ENCODE measurements at regions not wholly inside any gene's neighbourhood (a gene's known extent, or its start where the extent isn't known, plus 50 kb on each side); places are given as distances from the start of the nearest gene placed in this dataset.

DNA sequence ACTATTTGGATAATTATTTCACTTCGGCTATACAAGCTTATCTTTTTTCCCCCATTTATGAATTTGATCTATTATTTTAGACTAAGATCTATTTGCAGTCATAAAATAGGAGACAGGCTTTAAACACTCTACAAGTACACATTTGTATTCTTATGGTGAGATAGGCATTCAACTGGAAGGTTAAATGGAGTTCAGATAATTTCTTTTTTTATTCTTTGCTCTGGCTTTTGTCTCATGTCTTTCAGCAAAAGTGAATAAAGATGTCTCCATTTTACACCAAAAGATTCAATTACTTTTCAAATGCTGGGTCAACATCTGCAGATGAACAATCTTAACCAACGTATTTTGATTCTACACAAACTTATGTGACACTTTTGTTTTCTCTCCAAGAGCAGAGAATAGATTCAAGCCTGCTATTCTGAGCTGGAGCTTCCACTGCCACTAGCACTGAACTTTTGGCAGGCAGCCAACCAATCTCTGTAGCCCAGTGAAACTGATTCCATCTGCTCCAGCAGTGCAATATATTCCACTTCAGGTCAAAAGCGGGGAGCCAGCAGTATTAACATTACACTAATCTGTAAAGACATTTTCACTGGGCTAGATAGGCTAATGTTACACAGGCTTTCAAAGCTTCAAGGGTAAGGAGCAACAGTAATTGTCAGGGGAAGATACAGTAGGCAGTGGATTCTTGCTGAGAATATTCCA is 452.0 kb upstream of the ZNF608 start:
- DNase-seq (ENCODE audit: low spot score) (no peak), FAIRE-seq (no peak), ATAC-seq (no peak)
- Histone ChIP-seq H3K4me2 (ENCODE audit: low read depth, low read length) (no peak overlapping the region), H3K9me3 (ENCODE audit: low read length) (no peaks in the 10 kb centered on the region), H3K27me3 (ENCODE audit: control insufficient read depth in 1 of 2, insufficient read depth in 2 of 2, low read length in 2 of 2) (no peaks in the 10 kb centered on the region), H3K27ac (ENCODE audit: extremely low read length, insufficient read depth, low read length) (no peak overlapping the region), H3K9ac (ENCODE audit: insufficient read depth, low read depth, low read length) (no peak overlapping the region), H3K4me3 (replicated peaks in 1 of 3; ENCODE audit: insufficient read depth in 1 of 3, low read depth in 2 of 3, low read length in 3 of 3) (no peak overlapping the region), H3K4me1 (ENCODE audit: insufficient read depth, low read length) (no peaks in the 10 kb centered on the region), H3K36me3 (replicated peaks in 1 of 2; ENCODE audit: control insufficient read depth in 1 of 2, insufficient read depth in 2 of 2, low read length in 2 of 2) (no peaks in the 10 kb centered on the region), H2AFZ (ENCODE audit: low read length) (no peak overlapping the region), H4K20me1 (ENCODE audit: insufficient read depth, low read length) (no peaks in the 10 kb centered on the region), H3K79me2 (ENCODE audit: insufficient read depth, low read length) (no peaks in the 10 kb centered on the region)
- in situ Hi-C loops (cut with HindIII; ENCODE audit: extremely low pct_ligation_motif_present, low pct_unique_long_range_greater_than_20kb) (no loop called here), intact Hi-C loops (cut with micrococcal nuclease; ENCODE audit: unreplicated experiment) (no loop called here)
- CTCF ChIA-PET (ENCODE audit: low intra/inter-chr PET ratio, low total read pairs) = no interaction called here
- no TSS peak for BruUV-seq (replicated peaks)
- POLR2A ChIA-PET = no interaction called here
- WGBS (ENCODE audit: low lambda C conversion rate) = under 1% methylated on average over 3 of the region's 3 CpGs
- TF ChIP-seq SIN3A (IDR thresholded peaks at IDR 0.05; ENCODE audit: borderline replicate concordance, low read depth, low read length) (no peak), ZNF30 (CRISPR knock-in tag; IDR thresholded peaks at IDR 0.05) (no peak)
- TF ChIP-seq, protein P1, sequence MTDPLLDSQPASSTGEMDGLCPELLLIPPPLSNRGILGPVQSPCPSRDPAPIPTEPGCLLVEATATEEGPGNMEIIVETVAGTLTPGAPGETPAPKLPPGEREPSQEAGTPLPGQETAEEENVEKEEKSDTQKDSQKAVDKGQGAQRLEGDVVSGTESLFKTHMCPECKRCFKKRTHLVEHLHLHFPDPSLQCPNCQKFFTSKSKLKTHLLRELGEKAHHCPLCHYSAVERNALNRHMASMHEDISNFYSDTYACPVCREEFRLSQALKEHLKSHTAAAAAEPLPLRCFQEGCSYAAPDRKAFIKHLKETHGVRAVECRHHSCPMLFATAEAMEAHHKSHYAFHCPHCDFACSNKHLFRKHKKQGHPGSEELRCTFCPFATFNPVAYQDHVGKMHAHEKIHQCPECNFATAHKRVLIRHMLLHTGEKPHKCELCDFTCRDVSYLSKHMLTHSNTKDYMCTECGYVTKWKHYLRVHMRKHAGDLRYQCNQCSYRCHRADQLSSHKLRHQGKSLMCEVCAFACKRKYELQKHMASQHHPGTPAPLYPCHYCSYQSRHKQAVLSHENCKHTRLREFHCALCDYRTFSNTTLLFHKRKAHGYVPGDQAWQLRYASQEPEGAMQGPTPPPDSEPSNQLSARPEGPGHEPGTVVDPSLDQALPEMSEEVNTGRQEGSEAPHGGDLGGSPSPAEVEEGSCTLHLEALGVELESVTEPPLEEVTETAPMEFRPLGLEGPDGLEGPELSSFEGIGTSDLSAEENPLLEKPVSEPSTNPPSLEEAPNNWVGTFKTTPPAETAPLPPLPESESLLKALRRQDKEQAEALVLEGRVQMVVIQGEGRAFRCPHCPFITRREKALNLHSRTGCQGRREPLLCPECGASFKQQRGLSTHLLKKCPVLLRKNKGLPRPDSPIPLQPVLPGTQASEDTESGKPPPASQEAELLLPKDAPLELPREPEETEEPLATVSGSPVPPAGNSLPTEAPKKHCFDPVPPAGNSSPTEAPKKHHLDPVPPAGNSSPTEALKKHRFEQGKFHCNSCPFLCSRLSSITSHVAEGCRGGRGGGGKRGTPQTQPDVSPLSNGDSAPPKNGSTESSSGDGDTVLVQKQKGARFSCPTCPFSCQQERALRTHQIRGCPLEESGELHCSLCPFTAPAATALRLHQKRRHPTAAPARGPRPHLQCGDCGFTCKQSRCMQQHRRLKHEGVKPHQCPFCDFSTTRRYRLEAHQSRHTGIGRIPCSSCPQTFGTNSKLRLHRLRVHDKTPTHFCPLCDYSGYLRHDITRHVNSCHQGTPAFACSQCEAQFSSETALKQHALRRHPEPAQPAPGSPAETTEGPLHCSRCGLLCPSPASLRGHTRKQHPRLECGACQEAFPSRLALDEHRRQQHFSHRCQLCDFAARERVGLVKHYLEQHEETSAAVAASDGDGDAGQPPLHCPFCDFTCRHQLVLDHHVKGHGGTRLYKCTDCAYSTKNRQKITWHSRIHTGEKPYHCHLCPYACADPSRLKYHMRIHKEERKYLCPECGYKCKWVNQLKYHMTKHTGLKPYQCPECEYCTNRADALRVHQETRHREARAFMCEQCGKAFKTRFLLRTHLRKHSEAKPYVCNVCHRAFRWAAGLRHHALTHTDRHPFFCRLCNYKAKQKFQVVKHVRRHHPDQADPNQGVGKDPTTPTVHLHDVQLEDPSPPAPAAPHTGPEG (CRISPR knock-in tag; IDR thresholded peaks at IDR 0.05) = no peak
- TF ChIP-seq, protein P2, sequence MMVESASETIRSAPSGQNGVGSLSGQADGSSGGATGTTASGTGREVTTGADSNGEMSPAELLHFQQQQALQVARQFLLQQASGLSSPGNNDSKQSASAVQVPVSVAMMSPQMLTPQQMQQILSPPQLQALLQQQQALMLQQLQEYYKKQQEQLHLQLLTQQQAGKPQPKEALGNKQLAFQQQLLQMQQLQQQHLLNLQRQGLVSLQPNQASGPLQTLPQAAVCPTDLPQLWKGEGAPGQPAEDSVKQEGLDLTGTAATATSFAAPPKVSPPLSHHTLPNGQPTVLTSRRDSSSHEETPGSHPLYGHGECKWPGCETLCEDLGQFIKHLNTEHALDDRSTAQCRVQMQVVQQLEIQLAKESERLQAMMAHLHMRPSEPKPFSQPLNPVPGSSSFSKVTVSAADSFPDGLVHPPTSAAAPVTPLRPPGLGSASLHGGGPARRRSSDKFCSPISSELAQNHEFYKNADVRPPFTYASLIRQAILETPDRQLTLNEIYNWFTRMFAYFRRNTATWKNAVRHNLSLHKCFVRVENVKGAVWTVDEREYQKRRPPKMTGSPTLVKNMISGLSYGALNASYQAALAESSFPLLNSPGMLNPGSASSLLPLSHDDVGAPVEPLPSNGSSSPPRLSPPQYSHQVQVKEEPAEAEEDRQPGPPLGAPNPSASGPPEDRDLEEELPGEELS (CRISPR knock-in tag; IDR thresholded peaks at IDR 0.05) = no peak
- TF ChIP-seq, protein P3, sequence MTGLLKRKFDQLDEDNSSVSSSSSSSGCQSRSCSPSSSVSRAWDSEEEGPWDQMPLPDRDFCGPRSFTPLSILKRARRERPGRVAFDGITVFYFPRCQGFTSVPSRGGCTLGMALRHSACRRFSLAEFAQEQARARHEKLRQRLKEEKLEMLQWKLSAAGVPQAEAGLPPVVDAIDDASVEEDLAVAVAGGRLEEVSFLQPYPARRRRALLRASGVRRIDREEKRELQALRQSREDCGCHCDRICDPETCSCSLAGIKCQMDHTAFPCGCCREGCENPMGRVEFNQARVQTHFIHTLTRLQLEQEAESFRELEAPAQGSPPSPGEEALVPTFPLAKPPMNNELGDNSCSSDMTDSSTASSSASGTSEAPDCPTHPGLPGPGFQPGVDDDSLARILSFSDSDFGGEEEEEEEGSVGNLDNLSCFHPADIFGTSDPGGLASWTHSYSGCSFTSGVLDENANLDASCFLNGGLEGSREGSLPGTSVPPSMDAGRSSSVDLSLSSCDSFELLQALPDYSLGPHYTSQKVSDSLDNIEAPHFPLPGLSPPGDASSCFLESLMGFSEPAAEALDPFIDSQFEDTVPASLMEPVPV (CRISPR knock-in tag; IDR thresholded peaks at IDR 0.05) = no peak

Data from HepG2 (cell line).